Trophoblast cell (in vitro differentiated cells and primary cell): ENCODE measurements at regions not wholly inside any gene's neighbourhood (a gene's known extent, or its start where the extent isn't known, plus 50 kb on each side); places are given as distances from the start of the nearest gene placed in this dataset.

Experiments used
- DNase-seq, 2 donors: peaks; one replicate each; pipeline ENCODE4 v3.0.0-alpha.2; 2016
- H2AFZ ChIP-seq: 2 replicates; pipeline ENCODE4 v1.6.1; 2013; ENCODE audit warnings: low read length, moderate library complexity, mild to moderate bottlenecking; ENCODE audit not compliant: insufficient read depth, poor library complexity
- H2AK5ac ChIP-seq: 2 replicates; pipeline ENCODE4 v1.6.1; 2013; ENCODE audit warnings: mild to moderate bottlenecking, low read length
- H2BK120ac ChIP-seq: 2 replicates; pipeline ENCODE4 v1.6.1; 2013; ENCODE audit warnings: low read length, mild to moderate bottlenecking, moderate library complexity; ENCODE audit not compliant: insufficient read depth, poor library complexity
- H2BK12ac ChIP-seq: 2 replicates; pipeline ENCODE4 v1.6.1; 2013; ENCODE audit warnings: mild to moderate bottlenecking, low read length, moderate library complexity
- H2BK5ac ChIP-seq: 2 replicates; pipeline ENCODE4 v1.6.1; 2013; ENCODE audit warnings: low read length, low read depth, moderate library complexity, mild to moderate bottlenecking; ENCODE audit not compliant: poor library complexity
- H3K14ac ChIP-seq: 2 replicates; pipeline ENCODE4 v1.6.1; 2013; ENCODE audit warnings: mild to moderate bottlenecking, low read length
- H3K18ac ChIP-seq: 2 replicates; pipeline ENCODE4 v1.6.1; 2013; ENCODE audit warnings: mild to moderate bottlenecking, low read length
- H3K23ac ChIP-seq: 2 replicates; pipeline ENCODE4 v1.6.1; 2013; ENCODE audit warnings: low read length
- H3K27ac ChIP-seq: 2 replicates; pipeline ENCODE4 v1.5.1; 2013; ENCODE audit warnings: low read depth, mild to moderate bottlenecking, inconsistent platforms, low read length, moderate library complexity
- H3K27me3 ChIP-seq: 2 replicates; pipeline ENCODE4 v1.6.1; 2013; ENCODE audit warnings: inconsistent platforms, mild to moderate bottlenecking, low read length, moderate library complexity; ENCODE audit not compliant: insufficient read depth
- H3K36me3 ChIP-seq, 2 experiments: 1 replicate in 1 of 2; 2 replicates in 1 of 2; pipeline ENCODE4 v1.6.1; 2013; ENCODE audit warnings: low read length in 2 of 2, mild to moderate bottlenecking in 2 of 2, moderate library complexity in 1 of 2; ENCODE audit not compliant: insufficient read depth in 2 of 2, control insufficient read depth in 1 of 2
- H3K4ac ChIP-seq: 2 replicates; pipeline ENCODE4 v1.6.1; 2013; ENCODE audit warnings: low read depth, mild to moderate bottlenecking, low read length, moderate library complexity
- H3K4me1 ChIP-seq, 2 experiments: 1 replicate in 1 of 2; 2 replicates in 1 of 2; pipeline ENCODE4 v1.6.1; 2013; ENCODE audit warnings: low read length in 2 of 2, mild to moderate bottlenecking in 2 of 2, moderate library complexity in 1 of 2; ENCODE audit not compliant: insufficient read depth in 2 of 2, control insufficient read depth in 1 of 2
- H3K4me2 ChIP-seq: 2 replicates; pipeline ENCODE4 v1.6.1; 2013; ENCODE audit warnings: inconsistent platforms, mild to moderate bottlenecking, low read length, moderate library complexity
- H3K4me3 ChIP-seq: 2 replicates; pipeline ENCODE4 v1.5.1; 2013; ENCODE audit warnings: mild to moderate bottlenecking, low read depth, low read length, inconsistent platforms
- H3K79me1 ChIP-seq: one replicate; pipeline ENCODE4 v1.6.1; 2013; ENCODE audit warnings: low read length
- H3K79me2 ChIP-seq: 2 replicates; pipeline ENCODE4 v1.6.1; 2013; ENCODE audit warnings: low read length, mild to moderate bottlenecking; ENCODE audit not compliant: control insufficient read depth, insufficient read depth, poor library complexity
- H3K9ac ChIP-seq: 2 replicates; pipeline ENCODE4 v1.6.1; 2013; ENCODE audit warnings: mild to moderate bottlenecking, low read length
- H3K9me3 ChIP-seq: 2 replicates; pipeline ENCODE4 v1.6.1; 2013; ENCODE audit warnings: low read depth, mild to moderate bottlenecking, control low read depth, inconsistent platforms, low read length; ENCODE audit not compliant: insufficient read depth
- H4K12ac ChIP-seq: 2 replicates; pipeline ENCODE4 v1.6.1; 2013; ENCODE audit warnings: low read depth, mild to moderate bottlenecking, low read length, moderate library complexity
- H4K8ac ChIP-seq: 2 replicates; pipeline ENCODE4 v1.6.1; 2013; ENCODE audit warnings: low read depth, mild to moderate bottlenecking, low read length, moderate library complexity
- H4K91ac ChIP-seq: one replicate; pipeline ENCODE4 v1.6.1; 2013; ENCODE audit warnings: low read depth, mild to moderate bottlenecking, low read length, moderate library complexity
- WGBS: extraction: QIAGEN DNeasy Blood & Tissue Kit; methylation state at CpG from one replicate; pipeline ENCODE4 v1.1.7; 2013; ENCODE audit warnings: missing lambda C conversion rate; ENCODE audit not compliant: insufficient read length, insufficient coverage; ENCODE audit errors: extremely low coverage; 5-methylcytosine and 5-hydroxymethylcytosine counted together

GRCh38 chr7:137130751-137131158 is 212.8 kb downstream of the PTN start:
- no peaks in the 10 kb centered on the region for H3K79me1 ChIP-seq
- no peaks in the 10 kb centered on the region for H3K4me1 ChIP-seq
- H3K14ac ChIP-seq = no peak overlapping the region
- H3K9me3 ChIP-seq = no peaks in the 10 kb centered on the region
- no peak for DNase-seq
- H3K18ac ChIP-seq = no peak overlapping the region
- no peak overlapping the region for H3K4me3 ChIP-seq
- H4K12ac ChIP-seq = no peak overlapping the region
- H3K27me3 ChIP-seq = no peaks in the 10 kb centered on the region
- H2BK12ac ChIP-seq = no peak overlapping the region
- no peak overlapping the region for H4K91ac ChIP-seq
- H2AK5ac ChIP-seq = no peak overlapping the region
- H3K23ac ChIP-seq = no peak overlapping the region
- no peak overlapping the region for H3K27ac ChIP-seq
- no peaks in the 10 kb centered on the region for H3K36me3 ChIP-seq
- H2BK5ac ChIP-seq = no peak overlapping the region
- no CpG with 5 or more reads among the region's 3 CpGs for WGBS
- no peak overlapping the region for H3K9ac ChIP-seq
- no peak overlapping the region for H2BK120ac ChIP-seq
- no peak overlapping the region for H3K4me2 ChIP-seq
- H4K8ac ChIP-seq = no peak overlapping the region
- H3K79me2 ChIP-seq = no peaks in the 10 kb centered on the region
- no peak overlapping the region for H2AFZ ChIP-seq
- no peak overlapping the region for H3K4ac ChIP-seq

GRCh38 chr7:137129025-137129424 is 214.5 kb downstream of the PTN start:
- Histone ChIP-seq H4K8ac (no peak overlapping the region), H2AK5ac (no peak overlapping the region), H3K18ac (no peak overlapping the region), H3K27me3 (no peaks in the 10 kb centered on the region), H3K79me2 (no peaks in the 10 kb centered on the region), H3K23ac (no peak overlapping the region), H3K9ac (no peak overlapping the region), H3K4me2 (no peak overlapping the region), H4K12ac (no peak overlapping the region), H3K4me1 (no peaks in the 10 kb centered on the region), H2BK120ac (no peak overlapping the region), H3K79me1 (no peaks in the 10 kb centered on the region), H2BK5ac (no peak overlapping the region), H3K36me3 (no peaks in the 10 kb centered on the region), H2BK12ac (no peak overlapping the region), H3K9me3 (no peaks in the 10 kb centered on the region), H2AFZ (no peak overlapping the region), H3K14ac (no peak overlapping the region), H4K91ac (no peak overlapping the region), H3K4ac (no peak overlapping the region), H3K27ac (no peak overlapping the region), H3K4me3 (no peak overlapping the region)
- no peak for DNase-seq
- no CpG with 5 or more reads among the region's 4 CpGs for WGBS

GRCh38 chr7:137127806-137128205 is 215.7 kb downstream of the PTN start:
- H3K27me3 ChIP-seq = no peaks in the 10 kb centered on the region
- WGBS = no CpG with 5 or more reads among the region's 2 CpGs
- no peak overlapping the region for H4K12ac ChIP-seq
- H3K79me2 ChIP-seq = no peaks in the 10 kb centered on the region
- no peaks in the 10 kb centered on the region for H3K9me3 ChIP-seq
- no peak overlapping the region for H2AFZ ChIP-seq
- no peak overlapping the region for H3K4ac ChIP-seq
- H3K79me1 ChIP-seq = no peaks in the 10 kb centered on the region
- no peaks in the 10 kb centered on the region for H3K4me1 ChIP-seq
- H3K23ac ChIP-seq = no peak overlapping the region
- no peak overlapping the region for H2AK5ac ChIP-seq
- H2BK120ac ChIP-seq = no peak overlapping the region
- no peak overlapping the region for H4K8ac ChIP-seq
- H3K36me3 ChIP-seq = no peaks in the 10 kb centered on the region
- H2BK5ac ChIP-seq = no peak overlapping the region
- H3K4me2 ChIP-seq = no peak overlapping the region
- H3K9ac ChIP-seq = no peak overlapping the region
- H4K91ac ChIP-seq = no peak overlapping the region
- no peak overlapping the region for H3K4me3 ChIP-seq
- H3K18ac ChIP-seq = no peak overlapping the region
- no peak overlapping the region for H3K27ac ChIP-seq
- H3K14ac ChIP-seq = no peak overlapping the region
- H2BK12ac ChIP-seq = no peak overlapping the region
- no peak for DNase-seq

- no CpG with 5 or more reads among the region's 1 CpG for WGBS
- no peak overlapping the region for H4K8ac ChIP-seq
- H2BK5ac ChIP-seq = no peak overlapping the region
- no peak overlapping the region for H3K4me2 ChIP-seq
- H3K4me3 ChIP-seq = no peak overlapping the region
- H3K27me3 ChIP-seq = no peaks in the 10 kb centered on the region
- H2AK5ac ChIP-seq = no peak overlapping the region
- no peak overlapping the region for H2AFZ ChIP-seq
- no peaks in the 10 kb centered on the region for H3K4me1 ChIP-seq
- H3K79me2 ChIP-seq = no peaks in the 10 kb centered on the region
- H3K27ac ChIP-seq = no peak overlapping the region
- H3K9me3 ChIP-seq = no peaks in the 10 kb centered on the region
- H3K9ac ChIP-seq = no peak overlapping the region
- H3K23ac ChIP-seq = no peak overlapping the region
- DNase-seq = no peak
- no peak overlapping the region for H2BK12ac ChIP-seq
- no peak overlapping the region for H4K12ac ChIP-seq
- H3K14ac ChIP-seq = no peak overlapping the region
- no peaks in the 10 kb centered on the region for H3K36me3 ChIP-seq
- no peaks in the 10 kb centered on the region for H3K79me1 ChIP-seq
- H2BK120ac ChIP-seq = no peak overlapping the region
- H4K91ac ChIP-seq = no peak overlapping the region
- H3K4ac ChIP-seq = no peak overlapping the region
- H3K18ac ChIP-seq = no peak overlapping the region
These were observed 216.5 kb downstream of the PTN start for GRCh38 chr7:137127058-137127457.
